SU-DHL-6 (cell line): ENCODE measurements at regions not wholly inside any gene's neighbourhood (a gene's known extent, or its start where the extent isn't known, plus 50 kb on each side); places are given as distances from the start of the nearest gene placed in this dataset.

Source experiments
- H2AFZ ChIP-seq: fragments of 200-600 bp; sonication (generic); 2 replicates; pipeline ENCODE4 v1.6.1; 2014; ENCODE audit warnings: low read depth, mild to moderate bottlenecking, moderate library complexity, mixed read lengths, antibody characterized with exemption, low read length; ENCODE audit not compliant: severe bottlenecking
- H3F3A ChIP-seq: fragments of 200-600 bp; shearing (Covaris generic); 2 replicates; pipeline ENCODE4 v1.6.0; 2016; ENCODE audit warnings: antibody characterized with exemption, mild to moderate bottlenecking; ENCODE audit not compliant: insufficient read depth
- H3K27ac ChIP-seq: fragments of 200-600 bp; sonication (generic); 2 replicates; pipeline ENCODE4 v1.5.1; 2016; ENCODE audit warnings: low read depth, mild to moderate bottlenecking, low read length, moderate library complexity, mixed read lengths
- H3K27me3 ChIP-seq: fragments of 200-600 bp; sonication (generic), shearing (Covaris generic); 2 replicates; pipeline ENCODE4 v1.6.0; 2014; ENCODE audit warnings: mild to moderate bottlenecking, low read length
- H3K36me3 ChIP-seq: fragments of 200-600 bp; sonication (generic); 2 replicates; pipeline ENCODE4 v1.6.1; 2014; ENCODE audit warnings: mild to moderate bottlenecking, low read length, mixed read lengths
- H3K4me2 ChIP-seq: fragments of 300-600, 200-600 bp; shearing (Covaris generic), sonication (generic); 2 replicates; pipeline ENCODE4 v1.6.0; 2014; ENCODE audit warnings: low read length, low read depth, mild to moderate bottlenecking; ENCODE audit not compliant: poor library complexity, severe bottlenecking
- H3K4me3 ChIP-seq: fragments of 200-600 bp; sonication (generic); 2 replicates; pipeline ENCODE4 v1.5.1; 2014; ENCODE audit warnings: antibody characterized with exemption, low read length, mild to moderate bottlenecking, mixed read lengths; ENCODE audit not compliant: insufficient read depth, poor library complexity, severe bottlenecking
- H3K79me2 ChIP-seq: fragments of 200-600 bp; sonication (generic); 2 replicates; pipeline ENCODE4 v1.6.1; 2014; ENCODE audit warnings: mild to moderate bottlenecking, low read length, moderate library complexity; ENCODE audit not compliant: insufficient read depth
- H3K9ac ChIP-seq: fragments of 200-600 bp; sonication (generic); 2 replicates; pipeline ENCODE4 v1.7.0; 2014; ENCODE audit warnings: mild to moderate bottlenecking, low read length
- H3K9me2 ChIP-seq: fragments of 200-600 bp; sonication (generic); replicated peaks from 2 replicates; pipeline ENCODE4 v1.6.1; 2014; ENCODE audit warnings: low read length; ENCODE audit not compliant: insufficient read depth
- H3K9me3 ChIP-seq: fragments of 200-600 bp; sonication (generic); 2 replicates; pipeline ENCODE4 v1.6.1; 2014; ENCODE audit warnings: low read length, mixed read lengths; ENCODE audit not compliant: insufficient read depth
- H4K20me1 ChIP-seq: fragments of 200-600 bp; sonication (generic); 2 replicates; pipeline ENCODE4 v1.6.1; 2014; ENCODE audit warnings: low read depth, mild to moderate bottlenecking, antibody characterized with exemption, low read length, moderate library complexity, mixed read lengths
- CTCF ChIP-seq: fragments of 200-600 bp; sonication (generic); IDR thresholded peaks from one replicate; pipeline ENCODE4 v1.5.1; 2017; ENCODE audit warnings: antibody characterized with exemption, mild to moderate bottlenecking, low read length, moderate library complexity; ENCODE audit not compliant: insufficient read depth, poor library complexity, severe bottlenecking
- EZH2phosphoT487 ChIP-seq: fragments of 200-600 bp; sonication (generic), shearing (Covaris generic); conservative IDR thresholded peaks from 2 replicates; pipeline ENCODE4 v1.6.1; 2018; ENCODE audit warnings: mild to moderate bottlenecking, antibody characterized with exemption, low read length, moderate library complexity, mixed read lengths

GRCh38 chr3:189555558-189555881 lies 75.7 kb upstream of the TP63 start:
- no peaks in the 10 kb centered on the region for H3K9me2 ChIP-seq

GRCh38 chr3:189557824-189558223 lies 73.4 kb upstream of the TP63 start:
- Histone ChIP-seq H3F3A (no peaks in the 10 kb centered on the region), H3K27me3 (no peaks in the 10 kb centered on the region), H3K9me3 (no peaks in the 10 kb centered on the region), H2AFZ (no peak overlapping the region), H3K36me3 (no peaks in the 10 kb centered on the region), H3K9me2 (no peaks in the 10 kb centered on the region), H3K79me2 (no peaks in the 10 kb centered on the region), H3K4me2 (no peak overlapping the region), H3K9ac (no peak overlapping the region), H3K27ac (no peak overlapping the region), H4K20me1 (no peaks in the 10 kb centered on the region), H3K4me3 (no peak overlapping the region)
- no peak for TF ChIP-seq CTCF
- TF ChIP-seq EZH2phosphoT487, result no peak

More at GRCh38 chr3:189555558-189555881, 75.7 kb upstream of the TP63 start:
- Histone ChIP-seq H3K4me3 (no peak overlapping the region), H2AFZ (no peak overlapping the region), H3K27ac (no peak overlapping the region), H4K20me1 (no peaks in the 10 kb centered on the region), H3K4me2 (no peak overlapping the region), H3F3A (no peaks in the 10 kb centered on the region), H3K9me3 (no peaks in the 10 kb centered on the region), H3K27me3 (no peaks in the 10 kb centered on the region), H3K79me2 (no peaks in the 10 kb centered on the region), H3K9ac (no peak overlapping the region), H3K36me3 (peaks cover 7% of the 10 kb centered on the region; the same call in 1 of the 2 replicates)
- TF ChIP-seq CTCF, result no peak

GRCh38 chr3:189561256-189561655 lies 69.9 kb upstream of the TP63 start:
- peak overlapping the region; percentile 50 for H2AFZ ChIP-seq
- H3F3A ChIP-seq, result no peaks in the 10 kb centered on the region
- no peak overlapping the region for H3K4me3 ChIP-seq
- no peaks in the 10 kb centered on the region for H3K79me2 ChIP-seq
- no peak overlapping the region for H3K4me2 ChIP-seq
- TF ChIP-seq CTCF (no peak), EZH2phosphoT487 (no peak)
- H3K36me3 ChIP-seq, result no peaks in the 10 kb centered on the region
- peak overlapping the region; percentile 77; the same call in 1 of the 2 replicates for H3K27ac ChIP-seq
- no peaks in the 10 kb centered on the region for H3K9me3 ChIP-seq
- H3K9me2 ChIP-seq, result no peaks in the 10 kb centered on the region
- H3K27me3 ChIP-seq, result no peaks in the 10 kb centered on the region
- no peak overlapping the region for H3K9ac ChIP-seq
- H4K20me1 ChIP-seq, result no peaks in the 10 kb centered on the region
